ENCODE measurements at regions not wholly inside any gene's neighbourhood (a gene's known extent, or its start where the extent isn't known, plus 50 kb on each side); places are given as distances from the start of the nearest gene placed in this dataset.

GRCh38 chr16:80148826-80149225 is 392.0 kb upstream of the DYNLRB2 start:
- Mint-ChIP-seq H3K4me1 (no peaks in the 10 kb centered on the region), H3K9me3 (peaks cover 0 to 7% (median 0%) of the 10 kb centered on the region in 7 donors), H3K27ac (no peak overlapping the region), H3K27me3 (peaks cover 15% of the 10 kb centered on the region), H3K4me3 (no peak overlapping the region), H3K36me3 (no peaks in the 10 kb centered on the region)
- no peaks in the 10 kb centered on the region for H3K36me3 ChIP-seq (ENCODE audit: control insufficient read depth, insufficient read depth, low read length)
- H3K4me3 ChIP-seq (ENCODE audit: low read depth, low read length), result no peak overlapping the region
- H3K27me3 ChIP-seq (ENCODE audit: control insufficient read depth, insufficient read depth, low read length), result no peaks in the 10 kb centered on the region
- no peak for ATAC-seq (ENCODE audit: low read depth in 2 of 2)
- no peaks in the 10 kb centered on the region for H3K4me1 ChIP-seq (ENCODE audit: control insufficient read depth, insufficient read depth, low read length, poor library complexity, severe bottlenecking)
- DNase-seq, result no peak
- H3K9me3 ChIP-seq (ENCODE audit: control insufficient read depth in 2 of 2, low read length in 2 of 2), result no peaks in the 10 kb centered on the region
- no peak overlapping the region for H3K27ac ChIP-seq (ENCODE audit: insufficient read depth, low read length, poor library complexity, severe bottlenecking)

DNA sequence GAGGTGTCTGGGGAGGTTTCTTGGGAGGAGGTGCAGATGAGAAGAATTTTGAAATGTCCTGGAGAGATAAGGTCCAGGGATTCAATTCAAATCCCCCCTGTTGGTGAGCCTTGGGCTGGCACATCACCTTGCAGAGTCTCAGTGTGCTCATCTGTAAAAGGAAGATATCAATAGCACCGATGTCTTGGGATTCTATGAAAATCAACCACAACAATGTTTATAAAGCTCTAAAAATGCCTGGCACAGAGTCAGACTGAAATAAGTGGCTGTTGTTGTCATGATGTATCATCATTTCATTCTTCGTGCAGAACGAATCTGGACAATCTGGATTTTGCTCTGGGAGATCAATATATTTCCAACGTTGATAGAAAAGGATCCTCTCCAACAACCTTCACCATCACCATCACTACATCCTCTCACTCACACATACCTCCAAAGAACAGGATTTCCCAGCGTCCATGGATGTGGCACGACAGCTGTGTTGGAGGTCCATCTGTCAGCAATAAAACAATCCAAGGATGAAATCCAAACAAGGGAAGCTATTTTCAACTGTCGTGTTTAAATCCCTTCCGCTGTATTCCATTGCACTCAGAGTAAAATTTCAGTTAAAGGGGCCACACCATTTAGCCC is 393.7 kb upstream of the DYNLRB2 start:
- H3K27me3 ChIP-seq (ENCODE audit: control insufficient read depth, insufficient read depth, low read length), result no peaks in the 10 kb centered on the region
- Mint-ChIP-seq H3K4me1 (no peaks in the 10 kb centered on the region), H3K36me3 (no peaks in the 10 kb centered on the region), H3K9me3 (peaks cover 0 to 7% (median 0%) of the 10 kb centered on the region in 7 donors), H3K27ac (peak overlapping the region in 1 of 3 donors; percentile 53), H3K4me3 (no peak overlapping the region), H3K27me3 (peaks cover 7% of the 10 kb centered on the region)
- no peak for ATAC-seq (ENCODE audit: low read depth in 2 of 2)
- DNase-seq, result no peak
- no peak overlapping the region for H3K27ac ChIP-seq (ENCODE audit: insufficient read depth, low read length, poor library complexity, severe bottlenecking)
- no peaks in the 10 kb centered on the region for H3K4me1 ChIP-seq (ENCODE audit: control insufficient read depth, insufficient read depth, low read length, poor library complexity, severe bottlenecking)
- H3K36me3 ChIP-seq (ENCODE audit: control insufficient read depth, insufficient read depth, low read length), result no peaks in the 10 kb centered on the region
- H3K9me3 ChIP-seq (ENCODE audit: control insufficient read depth in 2 of 2, low read length in 2 of 2), result no peaks in the 10 kb centered on the region
- H3K4me3 ChIP-seq (ENCODE audit: low read depth, low read length), result no peak overlapping the region

- peaks cover 7% of the 10 kb centered on the region for H3K27me3 Mint-ChIP-seq
- no peaks in the 10 kb centered on the region for H3K36me3 ChIP-seq (ENCODE audit: control insufficient read depth, insufficient read depth, low read length)
- H3K27me3 ChIP-seq (ENCODE audit: control insufficient read depth, insufficient read depth, low read length), result no peaks in the 10 kb centered on the region
- peaks cover 0 to 9% (median 1%) of the 10 kb centered on the region in 7 donors for H3K9me3 Mint-ChIP-seq
- DNase-seq (no peak), ATAC-seq (ENCODE audit: low read depth in 2 of 2) (no peak)
- no peaks in the 10 kb centered on the region for H3K9me3 ChIP-seq (ENCODE audit: control insufficient read depth in 2 of 2, low read length in 2 of 2)
- H3K27ac ChIP-seq (ENCODE audit: insufficient read depth, low read length, poor library complexity, severe bottlenecking), result no peak overlapping the region
- no peaks in the 10 kb centered on the region for H3K4me1 Mint-ChIP-seq
- H3K4me3 Mint-ChIP-seq, result no peak overlapping the region
- H3K36me3 Mint-ChIP-seq, result no peaks in the 10 kb centered on the region
- H3K27ac Mint-ChIP-seq, result no peak overlapping the region
- H3K4me3 ChIP-seq (ENCODE audit: low read depth, low read length), result no peak overlapping the region
- no peaks in the 10 kb centered on the region for H3K4me1 ChIP-seq (ENCODE audit: control insufficient read depth, insufficient read depth, low read length, poor library complexity, severe bottlenecking)
Observed at GRCh38 chr16:80144191-80144590, 396.6 kb upstream of the DYNLRB2 start.

GRCh38 chr16:80142940-80143339 is 397.9 kb upstream of the DYNLRB2 start:
- ATAC-seq (ENCODE audit: low read depth in 2 of 2) (no peak), DNase-seq (no peak)
- Histone ChIP-seq H3K9me3 (ENCODE audit: control insufficient read depth in 2 of 2, low read length in 2 of 2) (no peaks in the 10 kb centered on the region), H3K27me3 (ENCODE audit: control insufficient read depth, insufficient read depth, low read length) (no peaks in the 10 kb centered on the region), H3K4me1 (ENCODE audit: control insufficient read depth, insufficient read depth, low read length, poor library complexity, severe bottlenecking) (no peaks in the 10 kb centered on the region), H3K36me3 (ENCODE audit: control insufficient read depth, insufficient read depth, low read length) (no peaks in the 10 kb centered on the region), H3K27ac (ENCODE audit: insufficient read depth, low read length, poor library complexity, severe bottlenecking) (no peak overlapping the region), H3K4me3 (ENCODE audit: low read depth, low read length) (no peak overlapping the region)
- Mint-ChIP-seq H3K4me3 (no peak overlapping the region), H3K36me3 (no peaks in the 10 kb centered on the region), H3K27me3 (peaks cover 7% of the 10 kb centered on the region), H3K9me3 (peaks cover 0 to 12% (median 2%) of the 10 kb centered on the region in 7 donors), H3K27ac (no peak overlapping the region), H3K4me1 (no peaks in the 10 kb centered on the region)

- H3K27me3 ChIP-seq (ENCODE audit: control insufficient read depth, insufficient read depth, low read length), result no peaks in the 10 kb centered on the region
- H3K9me3 Mint-ChIP-seq, result peaks cover 0 to 12% (median 3%) of the 10 kb centered on the region in 7 donors
Observed at GRCh38 chr16:80142281-80142680, 398.5 kb upstream of the DYNLRB2 start.

DNA sequence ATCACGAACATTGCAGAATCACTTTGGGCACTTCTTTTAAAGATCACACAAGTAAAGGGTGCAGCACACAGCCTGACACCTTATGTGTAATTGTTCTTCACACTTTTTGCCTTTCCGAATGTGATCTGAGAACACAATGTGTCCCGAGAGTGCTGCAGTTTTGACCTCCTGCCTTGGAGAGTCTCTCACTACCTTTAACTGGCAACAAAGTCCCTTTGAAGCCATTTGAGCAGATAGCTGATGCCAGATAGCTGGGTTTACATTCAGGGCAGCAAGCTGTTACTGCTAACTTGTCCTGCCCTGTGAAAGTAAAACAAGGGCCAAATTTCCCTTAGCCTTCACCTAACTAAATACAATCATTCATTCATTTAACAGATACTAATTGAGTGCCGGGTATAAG is 411.0 kb upstream of the DYNLRB2 start:
- no peak overlapping the region for H3K4me3 Mint-ChIP-seq
- H3K27ac Mint-ChIP-seq, result no peak overlapping the region
- H3K27me3 Mint-ChIP-seq, result peaks cover 5% of the 10 kb centered on the region
- H3K4me1 Mint-ChIP-seq, result no peaks in the 10 kb centered on the region
- no peak overlapping the region for H3K27ac ChIP-seq (ENCODE audit: insufficient read depth, low read length, poor library complexity, severe bottlenecking)
- no peak for DNase-seq
- H3K9me3 Mint-ChIP-seq, result peaks cover 0 to 6% (median 0%) of the 10 kb centered on the region in 7 donors
- ATAC-seq (ENCODE audit: low read depth in 2 of 2), result no peak
- no peaks in the 10 kb centered on the region for H3K27me3 ChIP-seq (ENCODE audit: control insufficient read depth, insufficient read depth, low read length)
- no peaks in the 10 kb centered on the region for H3K9me3 ChIP-seq (ENCODE audit: control insufficient read depth in 2 of 2, low read length in 2 of 2)
- H3K4me3 ChIP-seq (ENCODE audit: low read depth, low read length), result no peak overlapping the region
- H3K4me1 ChIP-seq (ENCODE audit: control insufficient read depth, insufficient read depth, low read length, poor library complexity, severe bottlenecking), result no peaks in the 10 kb centered on the region
- no peaks in the 10 kb centered on the region for H3K36me3 Mint-ChIP-seq
- H3K36me3 ChIP-seq (ENCODE audit: control insufficient read depth, insufficient read depth, low read length), result no peaks in the 10 kb centered on the region

More at GRCh38 chr16:80142281-80142680, 398.5 kb upstream of the DYNLRB2 start:
- Mint-ChIP-seq H3K4me1 (no peaks in the 10 kb centered on the region), H3K27ac (no peak overlapping the region), H3K4me3 (no peak overlapping the region), H3K27me3 (peaks cover 7% of the 10 kb centered on the region), H3K36me3 (no peaks in the 10 kb centered on the region)
- Histone ChIP-seq H3K9me3 (ENCODE audit: control insufficient read depth in 2 of 2, low read length in 2 of 2) (no peaks in the 10 kb centered on the region), H3K4me1 (ENCODE audit: control insufficient read depth, insufficient read depth, low read length, poor library complexity, severe bottlenecking) (no peaks in the 10 kb centered on the region), H3K4me3 (ENCODE audit: low read depth, low read length) (no peak overlapping the region), H3K36me3 (ENCODE audit: control insufficient read depth, insufficient read depth, low read length) (no peaks in the 10 kb centered on the region), H3K27ac (ENCODE audit: insufficient read depth, low read length, poor library complexity, severe bottlenecking) (no peak overlapping the region)
- DNase-seq, result no peak
- no peak for ATAC-seq (ENCODE audit: low read depth in 2 of 2)

- no peaks in the 10 kb centered on the region for H3K4me1 ChIP-seq (ENCODE audit: control insufficient read depth, insufficient read depth, low read length, poor library complexity, severe bottlenecking)
- no peak overlapping the region for H3K27ac ChIP-seq (ENCODE audit: insufficient read depth, low read length, poor library complexity, severe bottlenecking)
- no peak overlapping the region for H3K4me3 ChIP-seq (ENCODE audit: low read depth, low read length)
- Mint-ChIP-seq H3K36me3 (no peaks in the 10 kb centered on the region), H3K4me3 (no peak overlapping the region), H3K27ac (no peak overlapping the region), H3K4me1 (no peaks in the 10 kb centered on the region), H3K9me3 (peaks cover 0 to 3% (median 0%) of the 10 kb centered on the region in 7 donors), H3K27me3 (peaks cover 4% of the 10 kb centered on the region)
- peaks cover 2% of the 10 kb centered on the region for H3K27me3 ChIP-seq (ENCODE audit: control insufficient read depth, insufficient read depth, low read length)
- H3K9me3 ChIP-seq (ENCODE audit: control insufficient read depth in 2 of 2, low read length in 2 of 2), result no peaks in the 10 kb centered on the region
- H3K36me3 ChIP-seq (ENCODE audit: control insufficient read depth, insufficient read depth, low read length), result no peaks in the 10 kb centered on the region
- DNase-seq, result no peak
- ATAC-seq (ENCODE audit: low read depth in 2 of 2), result no peak
Observed at GRCh38 chr16:80125677-80126076, 415.1 kb upstream of the DYNLRB2 start.

DNA sequence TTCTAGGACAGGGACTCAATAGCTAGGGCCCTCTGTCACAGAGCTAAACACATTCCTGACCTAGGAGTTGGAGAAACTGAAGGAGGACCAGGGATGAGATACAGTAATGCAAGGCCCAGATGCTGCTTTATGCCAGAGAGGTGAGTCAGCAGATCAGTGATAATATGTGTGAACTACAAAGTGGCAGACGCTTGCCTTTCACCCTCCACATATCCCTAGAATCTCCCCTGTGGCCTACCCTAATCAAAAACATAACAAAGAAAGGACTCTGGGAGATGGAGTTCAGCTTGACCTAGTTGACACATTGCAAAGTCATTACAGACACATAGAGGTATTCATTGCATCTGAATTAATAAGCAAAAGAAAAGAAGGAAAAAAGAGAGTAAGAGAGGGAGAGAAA is 417.6 kb upstream of the DYNLRB2 start:
- no peak for ATAC-seq (ENCODE audit: low read depth in 2 of 2)
- Mint-ChIP-seq H3K36me3 (no peaks in the 10 kb centered on the region), H3K4me3 (no peak overlapping the region), H3K4me1 (no peaks in the 10 kb centered on the region), H3K9me3 (peaks cover 0 to 2% (median 0%) of the 10 kb centered on the region in 7 donors), H3K27me3 (peaks cover 4% of the 10 kb centered on the region), H3K27ac (no peak overlapping the region)
- Histone ChIP-seq H3K4me3 (ENCODE audit: low read depth, low read length) (no peak overlapping the region), H3K27me3 (ENCODE audit: control insufficient read depth, insufficient read depth, low read length) (peaks cover 2% of the 10 kb centered on the region), H3K36me3 (ENCODE audit: control insufficient read depth, insufficient read depth, low read length) (no peaks in the 10 kb centered on the region), H3K27ac (ENCODE audit: insufficient read depth, low read length, poor library complexity, severe bottlenecking) (no peak overlapping the region), H3K9me3 (ENCODE audit: control insufficient read depth in 2 of 2, low read length in 2 of 2) (no peaks in the 10 kb centered on the region), H3K4me1 (ENCODE audit: control insufficient read depth, insufficient read depth, low read length, poor library complexity, severe bottlenecking) (no peaks in the 10 kb centered on the region)
- no peak for DNase-seq

Measured in CD4-positive, CD25-positive, alpha-beta regulatory T cell (primary cell).